NCI-H146 (cell line): ENCODE measurements at regions not wholly inside any gene's neighbourhood (a gene's known extent, or its start where the extent isn't known, plus 50 kb on each side); places are given as distances from the start of the nearest gene placed in this dataset.
"Not testable (repeated sequence)": the region's sequence is repeated elsewhere in the genome, so short reads cannot be mapped to it uniquely, and the experiment has no call there.

Experiments
- DNase-seq: peaks from one replicate; lab custom pipeline; 2025; lab: John Stamatoyannopoulos, UW

- no peak for DNase-seq
Observed at GRCh38 chr18:78457731-78458130, 521.9 kb upstream of the SALL3 start.

GRCh38 chr18:78458356-78458755 is 521.3 kb upstream of the SALL3 start:
- DNase-seq: no peak

GRCh38 chr18:78459668-78460067 is 520.0 kb upstream of the SALL3 start:
- no peak for DNase-seq

GRCh38 chr18:78460558-78460957 is 519.1 kb upstream of the SALL3 start:
- DNase-seq: no peak

DNA sequence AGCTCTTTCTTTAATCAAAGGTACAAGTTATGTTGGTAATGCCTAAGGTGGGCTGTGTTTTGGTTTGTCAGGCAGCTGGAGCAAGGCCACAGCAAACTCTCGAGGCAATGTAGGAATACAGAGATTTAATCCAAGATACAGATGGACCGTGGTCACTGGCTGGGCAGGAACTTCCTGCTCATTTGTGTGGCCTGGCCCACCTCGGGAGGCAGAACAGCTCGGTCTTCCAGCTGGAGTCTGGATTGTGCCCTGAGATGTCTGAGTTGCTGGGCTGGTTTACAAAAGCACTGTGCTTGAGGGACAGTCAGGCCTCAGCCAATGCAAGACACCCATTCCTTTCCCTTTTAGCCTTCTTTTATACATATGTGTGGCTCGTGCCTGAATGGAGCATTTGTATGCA is 506.1 kb upstream of the SALL3 start:
- no peak for DNase-seq

- no peak for DNase-seq
Observed at GRCh38 chr18:78477840-78478239, 501.8 kb upstream of the SALL3 start.

- DNase-seq: no peak
Observed at GRCh38 chr18:78479443-78479842, 500.2 kb upstream of the SALL3 start.

GRCh38 chr18:78480262-78481054 is 499.2 kb upstream of the SALL3 start:
- no peak for DNase-seq

DNA sequence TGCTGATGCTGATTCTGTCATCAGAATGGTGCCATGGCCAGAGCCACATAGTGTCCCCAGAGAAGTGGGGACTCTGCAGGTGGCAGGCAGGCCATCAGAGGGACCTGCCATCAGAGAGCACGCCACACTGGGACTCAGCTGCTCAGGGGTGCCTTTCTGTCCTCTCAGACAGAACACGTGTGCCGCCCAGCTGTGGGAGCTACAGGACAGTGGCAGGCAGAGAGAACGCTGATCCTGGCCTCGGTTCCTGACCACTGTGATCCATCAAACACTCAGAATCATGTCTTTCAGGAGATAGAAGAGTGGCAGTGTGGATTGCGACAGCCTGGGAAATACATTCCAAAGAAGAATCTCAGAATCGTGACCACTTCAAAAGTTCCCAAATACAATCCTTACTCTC is 497.2 kb upstream of the SALL3 start:
- DNase-seq: no peak

GRCh38 chr18:78487649-78488048 is 492.0 kb upstream of the SALL3 start:
- DNase-seq: no peak

- no peak for DNase-seq
Observed at GRCh38 chr18:78492064-78492812, 487.4 kb upstream of the SALL3 start.

DNA sequence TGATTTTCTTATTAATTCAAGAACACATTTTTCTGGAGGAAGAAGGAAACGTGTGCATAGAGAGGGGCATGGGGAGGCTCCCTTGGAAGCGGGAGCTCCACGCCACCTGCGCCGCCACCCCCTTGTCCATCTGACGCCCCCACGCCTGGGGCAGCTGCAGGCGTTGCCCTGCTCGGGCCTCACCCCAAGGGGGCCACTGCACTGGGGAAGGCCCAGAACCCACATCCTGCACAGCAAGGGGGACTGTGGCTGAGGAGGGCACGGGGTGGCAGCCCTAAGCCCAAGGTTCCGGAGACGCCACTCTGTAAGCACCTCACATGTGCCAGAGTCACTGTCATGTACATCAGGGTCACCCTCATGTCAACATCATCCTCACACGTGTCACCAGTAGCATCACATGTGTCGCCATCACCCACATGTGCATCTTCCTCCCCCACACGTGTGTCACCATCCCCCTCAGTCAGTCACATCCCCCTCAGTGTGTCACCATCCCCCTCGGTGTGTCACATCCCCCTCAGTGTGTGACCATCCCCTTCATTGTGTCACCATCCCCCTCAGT is 486.7 kb upstream of the SALL3 start:
- no peak for DNase-seq

DNA sequence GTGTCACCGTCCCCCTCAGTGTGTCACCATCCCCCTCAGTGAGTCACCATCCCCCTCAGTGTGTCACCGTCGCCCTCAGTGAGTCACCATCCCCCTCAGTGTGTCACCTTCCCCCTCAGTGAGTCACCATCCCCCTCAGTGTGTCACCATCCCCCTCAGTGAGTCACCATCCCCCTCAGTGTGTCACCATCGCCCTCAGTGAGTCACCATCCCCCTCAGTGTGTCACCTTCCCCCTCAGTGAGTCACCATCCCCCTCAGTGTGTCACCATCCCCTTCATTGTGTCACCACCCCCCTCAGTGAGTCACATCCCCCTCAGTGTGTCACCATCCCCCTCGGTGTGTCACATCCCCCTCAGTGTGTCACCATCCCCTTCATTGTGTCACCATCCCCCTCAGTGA is 486.1 kb upstream of the SALL3 start:
- not testable (repeated sequence) for DNase-seq

DNA sequence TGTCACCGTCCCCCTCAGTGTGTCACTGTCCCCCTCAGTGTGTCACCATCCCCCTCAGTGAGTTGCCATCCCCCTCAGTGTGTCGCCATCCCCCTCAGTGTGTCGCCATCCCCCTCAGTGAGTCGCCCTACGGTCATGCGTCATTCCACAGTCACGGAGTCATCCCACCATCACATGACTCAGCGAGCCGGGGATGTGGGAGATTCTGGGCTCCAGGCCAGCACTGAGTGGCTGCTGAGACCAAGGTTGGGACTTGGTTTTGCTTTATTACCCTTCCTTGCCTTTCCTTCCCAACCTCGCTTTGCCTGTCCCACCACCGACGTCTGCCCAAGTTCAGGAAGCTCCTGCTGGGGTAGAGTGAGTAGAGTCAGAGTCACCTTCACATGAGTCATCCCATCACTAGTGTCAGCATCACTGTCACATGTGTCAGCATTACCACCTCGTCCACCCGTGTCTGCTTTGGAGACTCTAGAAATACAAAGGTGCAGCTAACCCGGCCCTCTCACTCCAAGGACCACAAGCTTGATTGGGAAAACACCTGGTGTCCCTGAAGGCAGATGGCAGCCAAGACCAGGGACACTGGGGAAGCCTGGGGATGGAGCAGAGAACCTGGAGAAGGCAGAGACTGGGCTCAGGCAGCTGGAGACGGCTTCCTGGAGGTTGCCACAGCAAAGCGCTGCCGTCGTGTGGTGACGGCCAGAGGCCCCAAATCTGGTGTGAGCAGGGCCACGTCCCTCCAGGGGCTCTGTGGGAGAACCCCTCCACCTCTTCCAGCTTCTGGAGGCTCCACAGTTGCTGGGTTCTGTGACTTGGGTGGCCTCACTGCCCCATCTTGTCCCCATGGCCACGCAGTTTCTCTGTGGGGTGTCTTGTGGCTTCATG is 485.2 kb upstream of the SALL3 start:
- DNase-seq: no peak

GRCh38 chr18:78495550-78495949 is 484.1 kb upstream of the SALL3 start:
- DNase-seq: no peak

GRCh38 chr18:78496079-78496478 is 483.5 kb upstream of the SALL3 start:
- no peak for DNase-seq

- DNase-seq: no peak
Observed at GRCh38 chr18:78497641-78498040, 482.0 kb upstream of the SALL3 start.

DNA sequence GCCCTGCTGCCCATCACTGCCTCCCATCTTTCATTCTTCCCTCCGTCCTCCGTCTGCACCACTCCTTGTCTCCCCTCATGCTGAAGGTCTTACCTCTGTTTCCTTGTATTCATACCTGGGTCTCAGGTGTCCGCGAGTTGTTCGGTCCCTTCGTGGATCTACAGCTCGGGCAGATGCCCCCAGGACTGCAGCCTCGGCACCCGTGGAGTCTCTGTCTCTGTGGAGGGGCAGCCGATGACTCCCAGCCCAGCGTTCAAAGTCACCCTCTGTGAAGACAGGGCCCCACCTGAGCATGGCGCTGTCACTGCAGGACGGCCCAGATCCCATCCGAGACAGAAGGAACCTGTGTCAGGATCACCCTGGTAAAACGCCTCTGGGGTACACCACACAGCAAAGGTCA is 480.0 kb upstream of the SALL3 start:
- no peak for DNase-seq

- no peak for DNase-seq
Observed at GRCh38 chr18:78501251-78501650, 478.4 kb upstream of the SALL3 start.

DNA sequence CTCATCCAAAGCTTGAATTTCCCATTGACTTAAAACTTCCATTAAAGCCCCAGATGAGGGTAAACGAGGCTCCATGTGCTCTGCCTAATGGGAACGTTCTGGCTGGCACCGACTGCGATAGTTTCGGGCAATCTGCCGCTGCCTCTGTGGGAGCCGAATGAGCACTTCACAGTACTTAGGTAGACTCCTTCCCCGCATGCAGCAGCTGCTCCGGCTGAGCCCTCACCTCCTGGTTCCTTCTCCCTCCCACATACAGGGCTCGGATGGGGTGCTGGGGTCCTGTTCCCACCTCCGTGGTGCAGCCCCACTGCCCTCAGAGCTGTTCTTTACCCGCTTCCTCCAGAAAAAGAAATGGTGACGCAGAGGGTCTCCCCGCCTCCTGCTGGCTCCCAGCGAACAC is 476.5 kb upstream of the SALL3 start:
- no peak for DNase-seq

GRCh38 chr18:78505851-78506461 is 473.7 kb upstream of the SALL3 start:
- no peak for DNase-seq

- no peak for DNase-seq
Observed at GRCh38 chr18:78507217-78507616, 472.4 kb upstream of the SALL3 start.
